Stimulated activated CD8-positive, alpha-beta memory T cell treated with anti-CD3 and anti-CD28 coated beads, Interleukin-7, amount 100 ng/mL, for 48 hours (primary cell): ENCODE measurements at regions not wholly inside any gene's neighbourhood (a gene's known extent, or its start where the extent isn't known, plus 50 kb on each side); places are given as distances from the start of the nearest gene placed in this dataset.

Experiments
- DNase-seq, 2 donors: peaks; one replicate each; pipeline ENCODE4 v3.0.0-alpha.2; 2020; ENCODE audit warnings: low read depth in 1 of 2; ENCODE audit errors: extremely low read depth in 1 of 2

DNA sequence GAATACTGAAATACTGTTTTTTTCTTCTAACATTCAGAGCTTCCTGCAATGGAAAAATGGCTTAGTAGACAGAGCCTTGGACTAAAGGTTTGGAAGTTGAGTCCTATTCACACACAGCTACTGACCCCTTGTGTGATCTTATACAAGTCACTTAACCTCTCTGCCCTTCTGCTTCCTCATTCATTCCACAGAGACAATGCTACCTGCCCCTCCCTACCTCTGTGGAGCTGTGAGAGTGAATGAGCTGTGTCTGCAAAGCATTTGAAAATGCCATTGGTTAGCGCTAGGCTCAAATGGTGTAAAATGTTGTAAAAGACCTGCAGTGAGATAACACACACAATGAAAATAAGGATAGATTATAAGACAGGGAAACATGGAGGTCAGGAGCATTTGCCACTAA is 214.4 kb downstream of the BARHL2 start:
- no peak for DNase-seq

GRCh38 chr1:90502194-90502593 is 214.9 kb downstream of the BARHL2 start:
- no peak for DNase-seq

- no peak for DNase-seq
Measured at GRCh38 chr1:90501281-90501680, 215.8 kb downstream of the BARHL2 start.

DNA sequence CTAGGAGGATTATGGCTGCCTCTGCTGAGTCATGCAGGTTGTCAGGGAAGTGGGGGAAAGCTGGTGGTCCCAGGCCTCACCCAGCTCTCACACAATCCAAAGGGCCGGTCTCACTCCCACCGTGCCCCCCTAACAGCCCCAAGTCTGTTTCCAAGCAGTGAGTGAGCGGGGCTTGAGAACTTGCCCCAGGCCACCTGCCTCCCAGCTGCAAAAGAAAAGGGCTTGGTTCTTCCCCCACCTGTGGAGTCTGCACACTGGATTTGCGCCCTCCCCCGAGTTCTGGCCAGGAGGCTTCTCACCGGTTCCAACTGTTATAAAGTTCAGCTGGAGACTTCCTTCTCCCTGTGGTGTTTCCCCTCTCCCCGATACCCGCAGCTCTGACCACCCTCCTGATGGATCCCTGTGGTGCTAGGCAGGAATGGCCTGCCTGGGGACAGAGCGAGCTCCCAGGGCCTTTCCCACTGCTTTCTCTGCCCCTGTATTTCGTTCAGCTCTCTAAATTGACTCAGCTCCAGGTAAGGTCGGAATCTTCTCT is 222.3 kb downstream of the BARHL2 start:
- no peak for DNase-seq

GRCh38 chr1:90488451-90488850 is 228.7 kb downstream of the BARHL2 start:
- no peak for DNase-seq

GRCh38 chr1:90486996-90487395 is 230.1 kb downstream of the BARHL2 start:
- no peak for DNase-seq

GRCh38 chr1:90486134-90486824 is 230.8 kb downstream of the BARHL2 start:
- DNase-seq: no peak

GRCh38 chr1:90480271-90480835 is 236.7 kb downstream of the BARHL2 start:
- no peak for DNase-seq

GRCh38 chr1:90476994-90477393 is 240.1 kb downstream of the BARHL2 start:
- DNase-seq: no peak

GRCh38 chr1:90476411-90476810 is 240.7 kb downstream of the BARHL2 start:
- no peak for DNase-seq

DNA sequence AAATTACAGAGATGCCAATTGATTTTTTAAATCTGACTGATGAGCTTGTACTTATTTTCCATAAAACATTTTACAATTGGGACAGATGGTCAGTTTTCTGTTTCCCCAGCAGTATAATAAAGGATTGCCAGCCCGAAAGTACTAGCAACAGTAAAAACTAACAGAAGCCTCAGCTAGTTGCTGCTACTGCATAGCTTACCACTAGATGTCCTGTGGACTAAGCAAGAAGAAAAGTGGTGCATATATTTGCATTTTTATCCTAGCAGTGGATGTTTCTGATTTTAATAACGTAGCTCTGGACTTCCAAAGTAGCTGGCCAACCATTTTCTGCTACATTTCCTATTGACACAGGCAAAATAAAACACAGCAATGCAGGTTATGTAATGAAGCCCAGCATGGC is 241.5 kb downstream of the BARHL2 start:
- DNase-seq: no peak

GRCh38 chr1:90474731-90475130 is 242.4 kb downstream of the BARHL2 start:
- no peak for DNase-seq

GRCh38 chr1:90474158-90474557 is 242.9 kb downstream of the BARHL2 start:
- no peak for DNase-seq

DNA sequence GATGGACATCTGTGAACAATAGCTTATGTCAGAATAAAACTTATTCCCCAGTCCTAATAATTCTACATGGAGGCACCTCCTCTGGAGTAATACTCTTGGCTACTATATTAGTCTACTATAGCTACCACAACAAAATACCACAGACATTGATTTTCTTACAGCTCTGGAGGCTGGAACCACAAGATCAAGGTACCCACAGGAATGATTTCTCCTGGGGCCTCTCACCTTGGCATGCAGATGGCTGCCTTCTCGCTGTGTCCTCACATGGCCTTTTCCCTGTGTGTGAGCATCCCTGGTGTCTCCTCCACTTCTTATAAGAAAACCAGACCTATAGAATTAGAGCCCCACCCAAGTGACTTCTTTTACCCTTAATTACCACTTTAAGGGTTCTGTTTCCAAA is 244.3 kb downstream of the BARHL2 start:
- DNase-seq: no peak

- DNase-seq: no peak
Measured at GRCh38 chr1:90459570-90459969, 257.5 kb downstream of the BARHL2 start.

- DNase-seq: no peak
Measured at GRCh38 chr1:90457985-90458384, 259.1 kb downstream of the BARHL2 start.

- no peak for DNase-seq
Measured at GRCh38 chr1:90452491-90452890, 264.6 kb downstream of the BARHL2 start.

- no peak for DNase-seq
Measured at GRCh38 chr1:90443354-90443753, 273.7 kb downstream of the BARHL2 start.

- DNase-seq: no peak
Measured at GRCh38 chr1:90435351-90435750, 281.8 kb downstream of the BARHL2 start.

DNA sequence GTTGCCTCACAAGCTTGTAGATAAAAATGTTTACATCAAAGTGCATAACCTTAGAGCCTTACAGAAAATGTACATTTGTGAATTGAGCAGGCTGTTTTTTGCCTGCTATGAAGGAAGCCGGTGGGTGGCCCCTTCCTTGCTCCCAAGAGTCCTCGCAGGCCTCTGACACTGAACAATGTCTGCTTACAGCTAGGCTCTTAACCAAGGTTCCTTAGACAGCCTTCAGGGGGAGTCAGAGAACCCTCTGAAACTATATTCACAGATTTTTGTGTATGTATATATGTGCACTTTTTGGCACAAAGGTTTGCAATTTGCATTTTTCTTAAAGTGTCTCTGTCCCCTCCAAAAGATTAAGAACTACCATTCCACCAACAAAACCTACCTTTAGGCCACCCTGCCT is 282.6 kb downstream of the BARHL2 start:
- no peak for DNase-seq

DNA sequence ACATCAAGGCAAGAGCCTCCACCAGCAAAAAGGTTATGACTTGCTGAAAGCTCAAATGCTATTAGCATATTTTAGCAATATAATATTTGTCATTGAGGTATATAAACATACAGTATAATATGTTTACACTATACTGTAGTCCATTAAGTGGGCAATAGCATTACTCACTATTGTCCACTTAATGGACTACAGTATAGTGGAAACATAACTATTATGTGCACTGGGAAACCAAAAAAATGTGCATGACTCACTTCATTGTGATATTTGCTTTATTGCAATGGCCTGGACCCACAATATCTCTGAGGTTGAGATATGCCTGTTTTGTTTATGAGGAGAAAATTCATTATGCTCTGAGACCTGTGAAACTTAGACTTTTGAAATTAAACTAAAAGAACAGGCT is 300.0 kb downstream of the BARHL2 start:
- no peak for DNase-seq

DNA sequence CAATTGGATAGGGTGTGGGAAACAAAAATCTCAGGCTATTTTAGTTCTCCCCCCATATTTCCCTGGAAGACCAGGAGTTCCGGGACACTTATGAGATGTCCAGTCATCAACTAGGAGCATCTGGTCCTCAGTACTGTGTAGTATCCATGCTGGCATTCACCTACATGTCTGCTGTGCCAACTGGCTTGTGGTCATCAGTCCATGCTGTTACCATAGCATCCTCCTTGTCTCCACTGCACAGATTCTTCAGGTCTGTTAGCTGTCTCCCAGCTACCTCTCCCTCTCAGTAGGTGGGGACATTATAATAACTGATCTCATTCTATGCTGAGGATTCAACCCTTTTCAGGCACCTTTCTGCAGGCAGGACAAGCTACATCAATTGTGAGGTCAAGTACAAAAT is 302.9 kb downstream of the BARHL2 start:
- DNase-seq: no peak

DNA sequence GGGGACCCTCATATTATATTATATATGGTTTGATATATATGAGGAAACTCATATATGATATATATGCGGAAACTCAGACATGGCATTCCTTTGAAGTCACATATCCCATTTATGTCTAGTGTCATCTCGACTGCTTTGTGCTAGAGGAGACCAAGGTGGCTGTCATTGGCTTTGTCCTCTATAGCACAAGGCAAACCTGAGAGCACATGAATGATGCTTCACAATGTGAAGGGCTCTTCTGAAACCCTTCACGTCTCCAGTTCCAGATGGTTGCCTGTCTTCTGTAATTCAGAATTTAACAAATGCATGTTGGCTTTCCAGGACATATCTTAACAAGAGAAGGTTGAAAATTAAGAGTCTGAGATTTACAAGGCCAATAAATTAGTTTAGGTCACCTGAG is 303.6 kb downstream of the BARHL2 start:
- no peak for DNase-seq
